ENCODE measurements at regions not wholly inside any gene's neighbourhood (a gene's known extent, or its start where the extent isn't known, plus 50 kb on each side); places are given as distances from the start of the nearest gene placed in this dataset.

GRCh38 chr9:91117959-91118703 lies 243.6 kb downstream of the AUH start:
- in situ Hi-C loops (cut with MboI; ENCODE audit: low sequenced_read_pairs), result no loop called here

DNA sequence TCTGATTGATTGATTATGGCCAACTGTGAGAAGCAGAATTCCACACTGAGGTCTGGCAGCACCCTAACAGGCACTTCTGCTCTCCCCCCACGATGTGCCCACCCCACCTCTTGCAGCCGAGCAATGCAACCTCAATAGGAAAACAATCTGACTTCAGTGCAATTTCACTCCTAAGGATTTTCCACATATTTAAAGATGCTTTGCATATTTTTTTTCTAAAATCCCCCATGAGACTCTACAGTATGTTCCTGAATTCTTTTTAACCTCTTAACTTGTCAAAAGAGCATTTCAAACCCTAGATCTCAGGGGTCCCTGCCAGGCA lies 243.1 kb downstream of the AUH start:
- in situ Hi-C loops (cut with MboI; ENCODE audit: low sequenced_read_pairs), result no loop called here

- in situ Hi-C loops (cut with MboI; ENCODE audit: low sequenced_read_pairs), result no loop called here
These were observed 242.6 kb downstream of the AUH start for GRCh38 chr9:91119142-91119541.

- in situ Hi-C loops (cut with MboI; ENCODE audit: low sequenced_read_pairs), result no loop called here
These were observed 242.0 kb downstream of the AUH start for GRCh38 chr9:91119679-91120078.

DNA sequence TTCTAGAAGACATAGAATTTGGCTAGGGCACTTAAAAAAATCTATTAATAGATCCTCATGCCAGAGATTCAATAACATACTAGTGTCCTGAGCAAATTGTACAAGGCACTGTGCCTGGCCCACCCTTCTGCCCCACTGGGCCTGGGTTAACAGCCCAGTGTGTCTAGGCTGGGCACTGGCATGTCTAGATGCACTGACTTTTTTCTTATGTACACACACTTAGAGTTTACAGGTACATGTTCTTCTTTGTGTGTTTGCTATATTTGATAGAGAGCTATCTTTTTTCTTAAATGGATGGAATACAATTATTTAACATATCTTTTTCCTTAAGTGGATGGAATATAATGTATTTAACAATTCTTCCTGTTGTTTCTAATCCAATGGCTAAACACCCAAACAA lies 241.5 kb downstream of the AUH start:
- in situ Hi-C loops (cut with MboI; ENCODE audit: low sequenced_read_pairs), result no loop called here

GRCh38 chr9:91122755-91123154 lies 239.0 kb downstream of the AUH start:
- in situ Hi-C loops (cut with MboI; ENCODE audit: low sequenced_read_pairs), result no loop called here

DNA sequence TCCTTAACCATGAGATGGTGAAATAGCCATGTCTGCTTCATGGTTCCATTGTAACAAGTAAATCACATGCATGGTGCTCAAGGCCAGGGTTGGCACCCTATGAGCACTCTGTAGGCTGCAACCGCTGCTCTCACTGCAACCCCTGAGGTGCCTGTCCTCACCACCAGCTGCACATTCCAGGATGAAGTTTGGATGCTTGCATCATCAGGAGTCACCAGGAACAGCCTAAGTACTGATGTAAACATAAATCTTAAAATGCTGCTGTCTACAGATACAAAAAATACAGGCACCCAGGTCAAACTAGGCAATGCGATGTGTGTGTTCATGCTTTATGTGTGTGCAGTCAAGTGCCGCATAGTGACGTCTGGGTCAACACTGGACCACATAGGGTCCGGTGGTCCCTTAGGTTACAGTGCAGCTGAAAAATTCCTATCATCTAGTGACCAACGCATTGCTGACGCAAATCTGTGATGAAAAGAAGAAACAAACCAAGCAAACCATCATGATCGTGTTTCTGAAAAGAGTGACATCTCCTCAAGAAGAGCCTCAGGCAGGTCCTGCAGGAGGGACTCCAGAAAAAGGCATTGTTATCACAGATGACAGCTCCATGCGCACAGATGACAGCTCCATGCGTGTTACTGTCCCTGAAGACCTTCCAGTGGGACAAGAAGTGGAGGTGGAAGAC lies 234.8 kb downstream of the AUH start:
- in situ Hi-C loops (cut with MboI; ENCODE audit: low sequenced_read_pairs), result no loop called here

DNA sequence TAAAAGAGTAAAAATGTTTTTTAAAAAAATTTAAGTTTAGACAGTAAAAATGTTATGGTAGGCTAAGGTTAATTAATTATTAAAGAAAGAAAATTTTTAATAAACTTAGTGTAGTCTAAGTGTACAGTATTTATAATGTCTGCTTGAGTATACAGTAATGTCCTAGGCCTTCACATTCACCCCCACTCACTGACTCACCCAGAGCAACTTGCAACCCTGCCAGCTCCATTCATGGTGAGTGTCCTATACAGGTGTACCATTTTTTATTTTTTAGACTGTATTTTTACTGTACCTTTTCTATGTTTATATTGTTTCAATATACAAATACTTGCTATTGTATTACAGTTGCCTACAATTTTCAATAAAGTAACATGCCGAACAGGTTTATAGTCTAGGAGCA lies 234.1 kb downstream of the AUH start:
- in situ Hi-C loops (cut with MboI; ENCODE audit: low sequenced_read_pairs), result no loop called here

DNA sequence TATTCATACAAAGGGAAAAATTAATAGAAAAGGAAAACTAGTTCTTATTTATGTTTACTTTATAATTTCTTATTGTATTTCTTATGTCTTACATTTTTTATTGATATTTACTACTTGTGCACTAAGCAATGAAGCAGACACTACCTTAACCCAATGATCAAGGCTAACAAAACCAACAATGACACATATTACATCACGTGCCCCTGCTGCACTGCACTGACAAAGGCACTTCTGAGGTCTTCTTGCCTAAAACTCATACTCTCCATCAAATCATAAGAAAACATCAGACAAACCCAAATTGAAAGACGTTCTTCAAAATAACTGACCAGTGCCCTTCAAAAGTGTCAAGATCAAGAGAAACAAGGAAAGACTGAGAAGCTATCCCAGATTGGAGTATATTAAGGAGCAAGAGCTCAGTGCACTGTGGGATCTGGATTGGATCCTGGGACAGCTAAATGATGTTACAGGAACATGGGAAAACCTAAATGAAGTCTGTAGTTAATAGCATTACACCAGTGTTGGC lies 230.9 kb downstream of the AUH start:
- in situ Hi-C loops (cut with MboI; ENCODE audit: low sequenced_read_pairs), result no loop called here

GRCh38 chr9:91131433-91131839 lies 230.3 kb downstream of the AUH start:
- in situ Hi-C loops (cut with MboI; ENCODE audit: low sequenced_read_pairs), result no loop called here

DNA sequence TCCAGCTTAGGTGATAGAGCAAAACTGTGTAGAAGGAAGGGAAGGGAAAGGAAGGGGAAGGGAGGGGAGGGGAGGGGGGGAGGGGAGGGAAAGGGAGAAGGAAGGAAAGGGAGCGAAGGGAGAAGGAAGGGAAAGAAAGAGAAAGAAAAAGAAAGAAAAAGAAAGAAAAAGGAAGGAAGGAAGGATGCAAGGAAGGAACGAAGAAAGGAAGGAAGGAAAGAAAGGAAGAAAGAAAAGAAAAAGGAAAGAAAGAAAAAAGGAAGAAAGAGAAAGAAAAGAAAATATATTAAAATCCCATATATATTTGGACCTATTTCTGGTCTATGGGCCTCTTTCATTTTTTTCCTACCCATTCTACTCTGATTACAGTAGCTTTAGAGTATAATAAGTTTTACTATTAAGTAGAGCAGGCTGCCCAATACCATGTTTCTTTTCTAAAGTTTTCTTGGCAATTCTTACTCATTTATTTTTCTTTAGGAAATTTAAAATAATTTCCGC lies 229.1 kb downstream of the AUH start:
- in situ Hi-C loops (cut with MboI; ENCODE audit: low sequenced_read_pairs), result no loop called here

DNA sequence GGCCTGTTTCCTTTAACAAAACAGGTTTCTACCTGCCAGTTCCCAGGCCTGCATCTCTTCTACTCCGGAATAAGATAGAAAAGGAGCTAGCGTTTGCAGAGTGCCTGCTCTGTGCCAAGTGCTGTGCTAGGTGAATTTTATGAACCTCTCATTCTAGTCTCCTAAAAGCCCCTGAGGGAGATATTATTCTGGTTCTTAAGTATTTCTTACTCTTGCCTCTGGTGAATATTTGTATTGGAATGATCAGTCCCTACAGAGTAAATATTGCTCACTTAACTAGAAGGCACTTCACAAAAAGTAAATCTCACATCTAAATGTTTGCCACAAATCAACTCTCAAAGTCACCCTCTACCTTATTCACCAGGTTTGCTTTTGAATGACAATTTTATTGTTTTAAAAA lies 227.1 kb downstream of the AUH start:
- in situ Hi-C loops (cut with MboI; ENCODE audit: low sequenced_read_pairs), result no loop called here

DNA sequence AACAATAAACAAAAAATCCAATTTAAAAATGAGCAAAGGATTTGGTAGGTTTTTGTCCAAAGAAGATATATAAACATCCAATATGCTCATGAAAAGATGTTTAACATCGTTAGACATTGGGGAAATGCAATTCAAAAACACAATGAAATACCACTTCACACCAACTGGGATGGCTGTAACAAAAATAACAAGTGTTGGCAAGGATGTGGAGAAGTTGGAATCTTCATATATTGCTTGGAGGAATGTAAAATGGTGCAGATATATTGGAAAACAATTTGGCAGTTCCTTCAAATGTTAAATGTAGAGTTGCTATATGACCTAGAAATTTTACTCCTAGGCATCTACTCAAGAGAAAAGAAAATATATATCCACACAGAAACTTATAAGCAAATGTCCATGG lies 224.3 kb downstream of the AUH start:
- in situ Hi-C loops (cut with MboI; ENCODE audit: low sequenced_read_pairs), result no loop called here

GRCh38 chr9:91138760-91139159 lies 223.0 kb downstream of the AUH start:
- in situ Hi-C loops (cut with MboI; ENCODE audit: low sequenced_read_pairs), result no loop called here

DNA sequence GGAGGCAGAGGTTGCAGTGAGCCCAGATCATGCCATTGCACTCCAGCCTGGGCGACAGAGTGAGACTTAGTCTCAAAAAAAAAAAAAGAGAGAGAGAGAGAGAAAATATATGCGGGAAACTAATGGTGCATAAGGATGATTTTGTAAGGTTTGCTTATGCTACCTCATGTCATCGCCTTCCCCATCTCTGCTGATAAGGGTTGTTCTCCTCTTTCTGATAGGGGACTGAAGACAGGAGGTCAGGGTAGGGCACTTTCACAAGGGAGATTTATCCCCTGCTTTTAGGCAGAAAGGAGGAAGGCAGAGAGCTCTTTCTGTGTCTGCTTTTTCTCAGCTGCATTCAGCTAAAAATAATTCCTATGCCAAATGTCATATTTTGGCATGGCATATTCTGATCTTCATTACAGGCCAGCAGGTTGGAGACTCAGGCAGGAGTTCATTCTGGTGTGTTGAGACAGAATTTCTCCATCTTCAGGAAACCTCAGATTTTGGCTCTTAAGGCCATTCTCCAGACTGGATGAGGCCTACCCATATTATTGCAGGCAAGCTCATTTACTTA lies 220.2 kb downstream of the AUH start:
- in situ Hi-C loops (cut with MboI; ENCODE audit: low sequenced_read_pairs), result no loop called here

DNA sequence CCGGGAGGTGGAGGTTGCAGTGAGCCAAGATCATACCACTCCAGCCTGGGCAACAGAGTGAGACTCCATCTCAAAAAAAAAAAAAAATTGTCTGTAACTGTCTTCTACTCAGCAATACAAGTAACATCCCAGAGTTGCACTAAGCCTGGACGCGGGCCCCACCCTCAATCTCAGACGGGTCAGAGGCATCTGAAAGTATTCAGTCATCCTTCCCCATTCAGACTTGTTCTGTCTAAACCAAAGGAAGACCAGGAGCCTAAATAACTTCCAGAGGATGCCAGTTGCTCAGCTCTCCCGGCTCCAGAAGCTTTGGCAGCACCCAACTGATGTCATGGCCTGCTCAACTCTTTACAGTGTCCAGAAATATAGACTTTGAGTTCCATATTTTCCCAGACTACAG lies 218.6 kb downstream of the AUH start:
- in situ Hi-C loops (cut with MboI; ENCODE audit: low sequenced_read_pairs), result no loop called here

GRCh38 chr9:91143642-91144041 lies 218.1 kb downstream of the AUH start:
- in situ Hi-C loops (cut with MboI; ENCODE audit: low sequenced_read_pairs), result no loop called here

DNA sequence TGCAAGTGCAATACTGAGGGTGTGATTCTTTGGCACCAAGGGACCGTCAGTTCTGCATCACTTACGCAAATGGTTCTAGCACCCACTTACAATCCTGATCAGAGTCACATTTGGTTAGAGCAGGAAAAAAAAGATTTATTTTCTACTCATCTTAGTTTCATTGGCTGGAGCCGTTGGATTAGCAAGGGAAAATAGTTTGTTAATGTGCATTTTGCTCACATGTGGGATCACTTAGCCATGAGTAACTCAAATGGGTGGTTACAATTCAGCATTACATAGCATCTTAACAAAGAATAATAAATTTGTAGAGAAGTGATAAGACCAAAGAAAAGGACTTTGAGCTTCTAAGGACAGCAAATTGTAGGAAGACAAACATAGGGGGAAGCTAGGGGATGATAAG lies 216.9 kb downstream of the AUH start:
- in situ Hi-C loops (cut with MboI; ENCODE audit: low sequenced_read_pairs), result no loop called here

DNA sequence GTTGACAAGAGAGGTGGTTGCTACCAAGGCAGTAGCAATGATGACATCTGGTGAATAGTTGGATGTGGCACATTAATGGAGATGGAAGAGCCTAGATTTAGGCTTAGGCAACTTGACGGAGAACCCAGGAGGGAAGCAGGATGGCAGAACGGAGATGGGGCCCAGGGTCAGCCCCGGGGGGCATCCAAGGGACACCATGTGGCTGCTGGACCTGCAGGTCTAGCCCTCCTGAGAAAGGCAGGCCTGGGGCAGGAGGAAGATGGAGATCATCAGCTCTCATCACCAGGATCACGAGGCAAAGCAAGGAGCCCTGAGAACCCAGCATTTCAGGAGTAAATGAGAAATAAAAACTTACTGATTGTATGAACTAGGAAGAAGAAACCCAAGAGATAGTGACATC lies 216.2 kb downstream of the AUH start:
- in situ Hi-C loops (cut with MboI; ENCODE audit: low sequenced_read_pairs), result no loop called here

- in situ Hi-C loops (cut with MboI; ENCODE audit: low sequenced_read_pairs), result no loop called here
These were observed 215.2 kb downstream of the AUH start for GRCh38 chr9:91146391-91147019.

GRCh38 chr9:91147079-91147708 lies 214.5 kb downstream of the AUH start:
- in situ Hi-C loops (cut with MboI; ENCODE audit: low sequenced_read_pairs), result no loop called here

Measured in HL-60/S4 treated with retinoic acid at 250 ng/mL for 4 days and 3 days (cell line).